HepG2 (cell line): ENCODE measurements at regions not wholly inside any gene's neighbourhood (a gene's known extent, or its start where the extent isn't known, plus 50 kb on each side); places are given as distances from the start of the nearest gene placed in this dataset.

ENCODE experiments used
- EZH2 ChIP-seq: conservative IDR thresholded peaks from 2 replicates; pipeline ENCODE4 v1.6.1; 2012; ENCODE audit warnings: mild to moderate bottlenecking, low read depth, low read length, moderate library complexity
- GABPA ChIP-seq, 2 experiments: IDR thresholded peaks; 2 replicates each; pipeline ENCODE4 v1.6.1; 2011 to 2016; ENCODE audit warnings: low read depth in 2 of 2, low read length in 1 of 2, missing biosample characterization in 1 of 2, missing genetic modification characterization in 1 of 2
- GTF2F1 ChIP-seq: fragments of 150-350 bp; IDR thresholded peaks from 2 replicates; pipeline ENCODE4 v1.6.1; 2014; ENCODE audit warnings: low read length
- HDAC2 ChIP-seq: sonication (generic); formaldehyde crosslinking; IDR thresholded peaks from 2 replicates; pipeline ENCODE4 v1.4.0; 2020; ENCODE audit warnings: missing genetic modification reagents
- MTA1 ChIP-seq: sonication (generic); formaldehyde crosslinking; IDR thresholded peaks from 2 replicates; pipeline ENCODE4 v1.4.0; 2020; ENCODE audit warnings: missing genetic modification reagents, mild to moderate bottlenecking, borderline replicate concordance
- POLR2A ChIP-seq, 2 experiments: IDR thresholded peaks; 2 replicates each; pipeline ENCODE4 v1.6.1; 2011; ENCODE audit warnings: low read depth in 2 of 2, low read length in 2 of 2, mild to moderate bottlenecking in 1 of 2, moderate library complexity in 1 of 2; ENCODE audit not compliant: insufficient read depth in 1 of 2
- POLR2AphosphoS5 ChIP-seq: IDR thresholded peaks from 2 replicates; pipeline ENCODE4 v1.6.1; 2012; ENCODE audit warnings: low read depth, low read length
- TARDBP ChIP-seq: sonication (generic); formaldehyde crosslinking; IDR thresholded peaks from 2 replicates; pipeline ENCODE4 v1.8.0; 2022; ENCODE audit warnings: mild to moderate bottlenecking, missing genetic modification reagents
- TF ChIP-seq, protein P1 (sequence below): IDR thresholded peaks from 2 replicates; pipeline ENCODE4 v1.6.1; 2012; ENCODE audit warnings: low read length, improper control_type of control experiment
- TF ChIP-seq, protein P2 (sequence below): IDR thresholded peaks from 2 replicates; pipeline ENCODE4 v1.6.1; 2016
- TF ChIP-seq, protein P3 (sequence below): sonication (generic); formaldehyde crosslinking; IDR thresholded peaks from 2 replicates; pipeline ENCODE4 v1.5.0; 2020; ENCODE audit warnings: mild to moderate bottlenecking, missing genetic modification reagents, moderate library complexity

DNA sequence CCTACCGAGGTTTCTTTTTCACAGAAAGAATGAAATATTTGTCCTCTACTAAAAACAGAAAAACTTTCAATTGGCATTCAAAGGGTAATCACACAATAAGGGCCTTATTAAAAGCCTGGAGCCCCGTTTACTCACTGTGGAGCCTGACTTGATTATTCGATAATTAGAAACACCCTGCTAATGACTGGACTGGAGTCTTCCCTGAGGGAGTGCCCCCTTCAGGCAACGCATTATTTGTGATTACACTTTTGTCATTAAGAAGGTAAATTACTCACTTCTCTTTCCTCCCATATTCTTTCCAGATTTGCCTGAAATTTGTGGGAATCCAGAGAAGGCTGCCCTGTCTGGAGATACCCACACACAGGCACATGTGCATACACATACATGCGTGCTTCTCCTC is 444.2 kb upstream of the NPVF start:
- TF ChIP-seq, protein P1, sequence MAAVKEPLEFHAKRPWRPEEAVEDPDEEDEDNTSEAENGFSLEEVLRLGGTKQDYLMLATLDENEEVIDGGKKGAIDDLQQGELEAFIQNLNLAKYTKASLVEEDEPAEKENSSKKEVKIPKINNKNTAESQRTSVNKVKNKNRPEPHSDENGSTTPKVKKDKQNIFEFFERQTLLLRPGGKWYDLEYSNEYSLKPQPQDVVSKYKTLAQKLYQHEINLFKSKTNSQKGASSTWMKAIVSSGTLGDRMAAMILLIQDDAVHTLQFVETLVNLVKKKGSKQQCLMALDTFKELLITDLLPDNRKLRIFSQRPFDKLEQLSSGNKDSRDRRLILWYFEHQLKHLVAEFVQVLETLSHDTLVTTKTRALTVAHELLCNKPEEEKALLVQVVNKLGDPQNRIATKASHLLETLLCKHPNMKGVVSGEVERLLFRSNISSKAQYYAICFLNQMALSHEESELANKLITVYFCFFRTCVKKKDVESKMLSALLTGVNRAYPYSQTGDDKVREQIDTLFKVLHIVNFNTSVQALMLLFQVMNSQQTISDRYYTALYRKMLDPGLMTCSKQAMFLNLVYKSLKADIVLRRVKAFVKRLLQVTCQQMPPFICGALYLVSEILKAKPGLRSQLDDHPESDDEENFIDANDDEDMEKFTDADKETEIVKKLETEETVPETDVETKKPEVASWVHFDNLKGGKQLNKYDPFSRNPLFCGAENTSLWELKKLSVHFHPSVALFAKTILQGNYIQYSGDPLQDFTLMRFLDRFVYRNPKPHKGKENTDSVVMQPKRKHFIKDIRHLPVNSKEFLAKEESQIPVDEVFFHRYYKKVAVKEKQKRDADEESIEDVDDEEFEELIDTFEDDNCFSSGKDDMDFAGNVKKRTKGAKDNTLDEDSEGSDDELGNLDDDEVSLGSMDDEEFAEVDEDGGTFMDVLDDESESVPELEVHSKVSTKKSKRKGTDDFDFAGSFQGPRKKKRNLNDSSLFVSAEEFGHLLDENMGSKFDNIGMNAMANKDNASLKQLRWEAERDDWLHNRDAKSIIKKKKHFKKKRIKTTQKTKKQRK, result no peak
- TF ChIP-seq TARDBP (CRISPR knock-in tag), result no peak
- TF ChIP-seq GABPA (IDR thresholded peaks at IDR 0.05; ENCODE audit: low read depth, low read length), result no peak
- no peak for TF ChIP-seq GABPA (CRISPR knock-in tag; IDR thresholded peaks at IDR 0.05; ENCODE audit: low read depth)
- TF ChIP-seq, protein P2, sequence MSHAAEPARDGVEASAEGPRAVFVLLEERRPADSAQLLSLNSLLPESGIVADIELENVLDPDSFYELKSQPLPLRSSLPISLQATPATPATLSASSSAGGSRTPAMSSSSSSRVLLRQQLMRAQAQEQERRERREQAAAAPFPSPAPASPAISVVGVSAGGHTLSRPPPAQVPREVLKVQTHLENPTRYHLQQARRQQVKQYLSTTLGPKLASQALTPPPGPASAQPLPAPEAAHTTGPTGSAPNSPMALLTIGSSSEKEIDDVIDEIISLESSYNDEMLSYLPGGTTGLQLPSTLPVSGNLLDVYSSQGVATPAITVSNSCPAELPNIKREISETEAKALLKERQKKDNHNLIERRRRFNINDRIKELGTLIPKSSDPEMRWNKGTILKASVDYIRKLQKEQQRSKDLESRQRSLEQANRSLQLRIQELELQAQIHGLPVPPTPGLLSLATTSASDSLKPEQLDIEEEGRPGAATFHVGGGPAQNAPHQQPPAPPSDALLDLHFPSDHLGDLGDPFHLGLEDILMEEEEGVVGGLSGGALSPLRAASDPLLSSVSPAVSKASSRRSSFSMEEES, result no peak
- no peak for TF ChIP-seq POLR2A (IDR thresholded peaks at IDR 0.05; ENCODE audit: insufficient read depth in 1 of 2, low read depth in 2 of 2, low read length in 2 of 2)
- no peak for TF ChIP-seq EZH2
- TF ChIP-seq HDAC2 (CRISPR knock-in tag), result no peak
- no peak for TF ChIP-seq POLR2AphosphoS5
- TF ChIP-seq, protein P3, sequence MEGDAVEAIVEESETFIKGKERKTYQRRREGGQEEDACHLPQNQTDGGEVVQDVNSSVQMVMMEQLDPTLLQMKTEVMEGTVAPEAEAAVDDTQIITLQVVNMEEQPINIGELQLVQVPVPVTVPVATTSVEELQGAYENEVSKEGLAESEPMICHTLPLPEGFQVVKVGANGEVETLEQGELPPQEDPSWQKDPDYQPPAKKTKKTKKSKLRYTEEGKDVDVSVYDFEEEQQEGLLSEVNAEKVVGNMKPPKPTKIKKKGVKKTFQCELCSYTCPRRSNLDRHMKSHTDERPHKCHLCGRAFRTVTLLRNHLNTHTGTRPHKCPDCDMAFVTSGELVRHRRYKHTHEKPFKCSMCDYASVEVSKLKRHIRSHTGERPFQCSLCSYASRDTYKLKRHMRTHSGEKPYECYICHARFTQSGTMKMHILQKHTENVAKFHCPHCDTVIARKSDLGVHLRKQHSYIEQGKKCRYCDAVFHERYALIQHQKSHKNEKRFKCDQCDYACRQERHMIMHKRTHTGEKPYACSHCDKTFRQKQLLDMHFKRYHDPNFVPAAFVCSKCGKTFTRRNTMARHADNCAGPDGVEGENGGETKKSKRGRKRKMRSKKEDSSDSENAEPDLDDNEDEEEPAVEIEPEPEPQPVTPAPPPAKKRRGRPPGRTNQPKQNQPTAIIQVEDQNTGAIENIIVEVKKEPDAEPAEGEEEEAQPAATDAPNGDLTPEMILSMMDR (CRISPR knock-in tag), result no peak
- no peak for TF ChIP-seq MTA1
- TF ChIP-seq GTF2F1, result no peak
